Panc1 (cell line): ENCODE measurements at regions not wholly inside any gene's neighbourhood (a gene's known extent, or its start where the extent isn't known, plus 50 kb on each side); places are given as distances from the start of the nearest gene placed in this dataset.

Source experiments
- ATAC-seq: fragments of 200-7000 bp; cut with Tn5 transposase; 2 replicates; pipeline ENCODE4 v1.9.1; 2020; ENCODE audit warnings: mild to moderate bottlenecking, moderate library complexity
- BruUV-seq: library from RNA; stranded (reverse); fragments of 400-500 nt; replicated peaks from 2 replicates; lab custom pipeline; 2021; lab: Mats Ljungman, UMichigan
- CTCF ChIA-PET: fragments of 300-600 bp; sonication (Branson Sonifier 250); formaldehyde crosslinking; loops from one replicate; lab custom pipeline; 2022; ENCODE audit warnings: antibody characterized with exemption; lab: Charles Lee
- POLR2A ChIA-PET: fragments of 300-600 bp; sonication (Branson Sonifier 250); formaldehyde crosslinking; loops from one replicate; lab custom pipeline; 2022; ENCODE audit warnings: antibody characterized with exemption; lab: Charles Lee
- DNase-seq: peaks from one replicate; pipeline ENCODE4 v3.0.0-alpha.2; 2010; ENCODE audit warnings: low read depth, low spot score
- H3K27ac ChIP-seq: 2 replicates; pipeline ENCODE4 v1.5.1; 2011; ENCODE audit warnings: mild to moderate bottlenecking, low read length, inconsistent platforms
- H3K27me3 ChIP-seq: fragments of 200-500 bp; sonication (Bioruptor generic); 2 replicates; pipeline ENCODE4 v1.6.0; 2014; ENCODE audit warnings: low read length, inconsistent platforms; ENCODE audit not compliant: control insufficient read depth, insufficient read depth
- H3K36me3 ChIP-seq: fragments of 200-500 bp; sonication (Bioruptor generic); 2 replicates; pipeline ENCODE4 v1.5.1; 2014; ENCODE audit warnings: inconsistent platforms, mild to moderate bottlenecking, low read length, moderate library complexity; ENCODE audit not compliant: control insufficient read depth, insufficient read depth
- H3K4me1 ChIP-seq: 2 replicates; pipeline ENCODE4 v1.5.1; 2011; ENCODE audit warnings: inconsistent platforms, mild to moderate bottlenecking, low read length, moderate library complexity; ENCODE audit not compliant: control insufficient read depth, insufficient read depth
- H3K4me3 ChIP-seq, 2 experiments: 2 replicates each; pipeline ENCODE4 v1.5.1; 2011 to 2012; ENCODE audit warnings: low read depth in 2 of 2, low read length in 2 of 2, mild to moderate bottlenecking in 2 of 2, inconsistent platforms in 1 of 2, moderate library complexity in 1 of 2
- H3K9me3 ChIP-seq: fragments of 200-500 bp; sonication (Bioruptor generic); 2 replicates; pipeline ENCODE4 v1.5.1; 2014; ENCODE audit warnings: low read depth, mild to moderate bottlenecking, inconsistent platforms, low read length, moderate library complexity; ENCODE audit not compliant: control insufficient read depth, insufficient read depth
- POLR2AphosphoS5 ChIP-seq: IDR thresholded peaks from 2 replicates; pipeline ENCODE4 v1.6.1; 2012; ENCODE audit warnings: mild to moderate bottlenecking, low read depth, low read length, moderate library complexity
- SIN3A ChIP-seq: IDR thresholded peaks from 2 replicates; pipeline ENCODE4 v1.6.1; 2012; ENCODE audit warnings: low read depth, mild to moderate bottlenecking, low read length, moderate library complexity, borderline replicate concordance; ENCODE audit not compliant: insufficient read depth
- TCF7L2 ChIP-seq: IDR thresholded peaks from 2 replicates; pipeline ENCODE4 v1.6.1; 2011; ENCODE audit warnings: mild to moderate bottlenecking, low read depth, low read length, inconsistent platforms
- in situ Hi-C: cut with HindIII; loops from 2 replicates; pipeline ENCODE4 v1.10.0; 2016; ENCODE audit warnings: low sequenced_read_pairs, low pct_unique_long_range_greater_than_20kb
- intact Hi-C: fragments of 100-400 bp; cut with micrococcal nuclease; formaldehyde crosslinking; loops from one replicate; pipeline ENCODE4 v1.10.0; 2022; ENCODE audit not compliant: unreplicated experiment
- TF ChIP-seq, protein P1 (sequence below), 2 experiments: IDR thresholded peaks; 2 replicates each; pipeline ENCODE4 v1.6.1; 2011 to 2012; ENCODE audit warnings: low read depth in 2 of 2, control low read depth in 1 of 2, low read length in 1 of 2, mild to moderate bottlenecking in 1 of 2, moderate library complexity in 1 of 2; ENCODE audit not compliant: insufficient read depth in 1 of 2
- TF ChIP-seq, protein P2 (sequence below): fragments of 450-650 bp; IDR thresholded peaks from 2 replicates; pipeline ENCODE4 v1.5.1; 2017; ENCODE audit warnings: mild to moderate bottlenecking

DNA sequence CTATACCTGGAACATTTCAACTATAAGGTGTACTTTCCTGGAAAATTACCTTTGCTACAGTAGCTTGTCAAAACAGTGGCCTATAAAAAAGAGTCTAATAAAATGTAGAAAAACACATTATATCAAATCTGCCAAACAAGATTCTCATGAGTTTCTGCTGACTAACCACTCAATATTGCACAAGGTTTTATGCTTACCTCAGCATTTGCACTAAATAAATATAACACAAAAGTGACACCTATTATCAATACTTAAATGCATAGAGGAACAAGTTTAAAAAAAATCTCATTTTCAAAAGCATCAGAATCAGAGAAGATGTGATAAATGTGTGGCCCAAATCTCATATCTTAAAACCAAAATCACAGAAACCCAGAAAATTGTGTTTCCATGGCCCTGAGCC lies 281.4 kb downstream of the RSL24D1 start:
- ATAC-seq (no peak), DNase-seq (no peak)
- POLR2A ChIA-PET: no interaction called here
- Histone ChIP-seq H3K36me3 (no peaks in the 10 kb centered on the region), H3K27me3 (no peaks in the 10 kb centered on the region), H3K4me1 (no peaks in the 10 kb centered on the region), H3K27ac (no peak overlapping the region), H3K4me3 (no peak overlapping the region), H3K9me3 (no peaks in the 10 kb centered on the region)
- in situ Hi-C loops: no loop called here
- CTCF ChIA-PET: no interaction called here
- no TSS peak for BruUV-seq
- no peak for TF ChIP-seq POLR2AphosphoS5
- TF ChIP-seq, protein P1, sequence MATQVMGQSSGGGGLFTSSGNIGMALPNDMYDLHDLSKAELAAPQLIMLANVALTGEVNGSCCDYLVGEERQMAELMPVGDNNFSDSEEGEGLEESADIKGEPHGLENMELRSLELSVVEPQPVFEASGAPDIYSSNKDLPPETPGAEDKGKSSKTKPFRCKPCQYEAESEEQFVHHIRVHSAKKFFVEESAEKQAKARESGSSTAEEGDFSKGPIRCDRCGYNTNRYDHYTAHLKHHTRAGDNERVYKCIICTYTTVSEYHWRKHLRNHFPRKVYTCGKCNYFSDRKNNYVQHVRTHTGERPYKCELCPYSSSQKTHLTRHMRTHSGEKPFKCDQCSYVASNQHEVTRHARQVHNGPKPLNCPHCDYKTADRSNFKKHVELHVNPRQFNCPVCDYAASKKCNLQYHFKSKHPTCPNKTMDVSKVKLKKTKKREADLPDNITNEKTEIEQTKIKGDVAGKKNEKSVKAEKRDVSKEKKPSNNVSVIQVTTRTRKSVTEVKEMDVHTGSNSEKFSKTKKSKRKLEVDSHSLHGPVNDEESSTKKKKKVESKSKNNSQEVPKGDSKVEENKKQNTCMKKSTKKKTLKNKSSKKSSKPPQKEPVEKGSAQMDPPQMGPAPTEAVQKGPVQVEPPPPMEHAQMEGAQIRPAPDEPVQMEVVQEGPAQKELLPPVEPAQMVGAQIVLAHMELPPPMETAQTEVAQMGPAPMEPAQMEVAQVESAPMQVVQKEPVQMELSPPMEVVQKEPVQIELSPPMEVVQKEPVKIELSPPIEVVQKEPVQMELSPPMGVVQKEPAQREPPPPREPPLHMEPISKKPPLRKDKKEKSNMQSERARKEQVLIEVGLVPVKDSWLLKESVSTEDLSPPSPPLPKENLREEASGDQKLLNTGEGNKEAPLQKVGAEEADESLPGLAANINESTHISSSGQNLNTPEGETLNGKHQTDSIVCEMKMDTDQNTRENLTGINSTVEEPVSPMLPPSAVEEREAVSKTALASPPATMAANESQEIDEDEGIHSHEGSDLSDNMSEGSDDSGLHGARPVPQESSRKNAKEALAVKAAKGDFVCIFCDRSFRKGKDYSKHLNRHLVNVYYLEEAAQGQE (IDR thresholded peaks at IDR 0.05; ENCODE audit: insufficient read depth in 1 of 2, low read depth in 2 of 2, low read length in 1 of 2): no peak
- TF ChIP-seq TCF7L2: no peak
- no peak for TF ChIP-seq SIN3A
- TF ChIP-seq, protein P2, sequence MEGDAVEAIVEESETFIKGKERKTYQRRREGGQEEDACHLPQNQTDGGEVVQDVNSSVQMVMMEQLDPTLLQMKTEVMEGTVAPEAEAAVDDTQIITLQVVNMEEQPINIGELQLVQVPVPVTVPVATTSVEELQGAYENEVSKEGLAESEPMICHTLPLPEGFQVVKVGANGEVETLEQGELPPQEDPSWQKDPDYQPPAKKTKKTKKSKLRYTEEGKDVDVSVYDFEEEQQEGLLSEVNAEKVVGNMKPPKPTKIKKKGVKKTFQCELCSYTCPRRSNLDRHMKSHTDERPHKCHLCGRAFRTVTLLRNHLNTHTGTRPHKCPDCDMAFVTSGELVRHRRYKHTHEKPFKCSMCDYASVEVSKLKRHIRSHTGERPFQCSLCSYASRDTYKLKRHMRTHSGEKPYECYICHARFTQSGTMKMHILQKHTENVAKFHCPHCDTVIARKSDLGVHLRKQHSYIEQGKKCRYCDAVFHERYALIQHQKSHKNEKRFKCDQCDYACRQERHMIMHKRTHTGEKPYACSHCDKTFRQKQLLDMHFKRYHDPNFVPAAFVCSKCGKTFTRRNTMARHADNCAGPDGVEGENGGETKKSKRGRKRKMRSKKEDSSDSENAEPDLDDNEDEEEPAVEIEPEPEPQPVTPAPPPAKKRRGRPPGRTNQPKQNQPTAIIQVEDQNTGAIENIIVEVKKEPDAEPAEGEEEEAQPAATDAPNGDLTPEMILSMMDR: no peak
- intact Hi-C loops: no loop called here

DNA sequence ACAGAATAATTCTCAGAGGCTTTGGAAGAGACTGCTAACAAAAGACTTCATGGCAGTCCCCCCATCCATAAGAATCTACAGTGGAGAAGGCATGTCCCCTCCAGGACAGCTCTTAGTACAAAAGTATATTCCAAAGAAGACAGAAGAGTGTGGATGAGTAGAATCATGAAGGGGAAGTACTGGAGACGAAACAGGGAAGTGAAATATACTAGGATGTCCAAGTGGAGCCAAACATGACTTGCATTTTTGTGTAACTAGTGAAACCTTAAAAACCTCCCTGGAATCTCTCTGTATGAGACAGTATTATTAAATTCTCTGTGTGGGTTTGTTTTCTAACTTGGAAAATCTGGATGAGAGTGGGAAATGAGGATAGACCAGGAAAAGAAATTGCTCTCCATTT lies 312.4 kb downstream of the RSL24D1 start:
- in situ Hi-C loops (no loop called here), intact Hi-C loops (no loop called here)
- no peak overlapping the region for H3K4me3 ChIP-seq
- no peak for DNase-seq
- H3K27ac ChIP-seq: no peak overlapping the region
- H3K36me3 ChIP-seq: no peaks in the 10 kb centered on the region
- ATAC-seq: no peak
- TF ChIP-seq SIN3A: no peak
- TF ChIP-seq TCF7L2: no peak
- TF ChIP-seq, protein P2: no peak
- TF ChIP-seq, protein P1 (IDR thresholded peaks at IDR 0.05; ENCODE audit: insufficient read depth in 1 of 2, low read depth in 2 of 2, low read length in 1 of 2): no peak
- TF ChIP-seq POLR2AphosphoS5: no peak
- POLR2A ChIA-PET: no interaction called here
- no peaks in the 10 kb centered on the region for H3K4me1 ChIP-seq
- no TSS peak for BruUV-seq
- no peaks in the 10 kb centered on the region for H3K27me3 ChIP-seq
- H3K9me3 ChIP-seq: no peaks in the 10 kb centered on the region
- CTCF ChIA-PET: no interaction called here
